Activated T-cell treated with anti-CD3 and anti-CD28 coated beads, Interleukin-2, amount 50 U/mL, for 4 hours (primary cell): ENCODE measurements at regions not wholly inside any gene's neighbourhood (a gene's known extent, or its start where the extent isn't known, plus 50 kb on each side); places are given as distances from the start of the nearest gene placed in this dataset.

Experiments
- ATAC-seq, 2 donors: fragments of 200-7000 bp; cut with Tn5 transposase; one replicate each; pipeline ENCODE4 v1.10.0; 2021
- DNase-seq: peaks from one replicate; pipeline ENCODE4 v3.0.0-alpha.2; 2020
- H3K27me3 Mint-ChIP-seq: one replicate; pipeline ENCODE4 v1.8.0; 2021; ENCODE audit warnings: low read depth, mixed read lengths
- H3K36me3 Mint-ChIP-seq: one replicate; pipeline ENCODE4 v1.8.0; 2022; ENCODE audit warnings: mixed read lengths; ENCODE audit not compliant: insufficient read depth
- H3K4me1 Mint-ChIP-seq: one replicate; pipeline ENCODE4 v1.8.0; 2021; ENCODE audit warnings: low read depth, mixed read lengths
- H3K4me3 Mint-ChIP-seq: one replicate; pipeline ENCODE4 v1.8.0; 2021; ENCODE audit warnings: mild to moderate bottlenecking, moderate library complexity, mixed read lengths
- H3K9me3 Mint-ChIP-seq: one replicate; pipeline ENCODE4 v1.8.0; 2021; ENCODE audit warnings: mixed read lengths

DNA sequence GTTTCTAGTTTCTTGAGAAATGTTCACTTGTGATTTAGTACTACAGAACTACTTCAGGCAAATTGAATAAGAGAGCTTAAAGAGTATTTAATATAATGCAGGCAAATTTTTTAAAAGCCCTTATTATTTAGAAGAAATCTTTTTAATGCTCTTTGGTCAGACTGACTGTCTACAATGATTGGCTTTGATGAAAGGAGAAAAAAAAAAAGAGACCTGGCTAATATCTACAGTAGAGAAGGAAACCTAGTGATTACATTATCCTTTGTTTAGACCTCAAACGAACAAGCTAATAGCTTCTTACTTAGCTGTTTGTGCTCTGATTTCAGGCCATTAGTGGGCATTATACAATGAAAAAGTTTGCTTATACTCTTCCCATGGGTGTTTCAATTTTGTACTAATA lies 1043.1 kb downstream of the JRKL start:
- H3K9me3 Mint-ChIP-seq, result peaks cover 12% of the 10 kb centered on the region
- H3K36me3 Mint-ChIP-seq, result no peaks in the 10 kb centered on the region
- H3K27me3 Mint-ChIP-seq, result no peaks in the 10 kb centered on the region
- ATAC-seq (no peak), DNase-seq (no peak)
- no peaks in the 10 kb centered on the region for H3K4me1 Mint-ChIP-seq
- no peak overlapping the region for H3K4me3 Mint-ChIP-seq

DNA sequence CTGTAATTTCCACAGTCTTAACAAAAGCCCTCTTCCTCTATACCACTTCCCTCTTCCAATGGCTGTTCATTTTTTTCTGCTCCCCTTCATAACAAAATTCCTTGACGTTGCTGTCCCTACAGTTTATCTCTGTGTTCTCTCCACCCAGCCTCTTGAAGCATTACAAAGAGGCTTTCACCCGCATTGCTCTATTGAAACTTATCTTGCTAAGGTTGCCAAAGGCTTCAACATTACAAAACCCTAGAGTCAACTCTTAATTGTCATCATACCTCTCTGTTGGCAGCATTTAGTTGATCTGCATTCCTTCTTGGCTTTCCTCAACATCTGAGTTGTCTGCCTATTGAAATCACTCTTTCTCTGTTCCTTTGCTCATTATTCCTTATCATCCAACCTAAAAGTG lies 1055.7 kb downstream of the JRKL start:
- DNase-seq, result no peak
- no peak overlapping the region for H3K4me3 Mint-ChIP-seq
- ATAC-seq, result no peak
- H3K9me3 Mint-ChIP-seq, result peaks cover 9% of the 10 kb centered on the region
- H3K27me3 Mint-ChIP-seq, result no peaks in the 10 kb centered on the region
- no peaks in the 10 kb centered on the region for H3K36me3 Mint-ChIP-seq
- H3K4me1 Mint-ChIP-seq, result no peaks in the 10 kb centered on the region

GRCh38 chr11:97451441-97451840 lies 1061.6 kb downstream of the JRKL start:
- Mint-ChIP-seq H3K9me3 (peaks cover 7% of the 10 kb centered on the region), H3K27me3 (no peaks in the 10 kb centered on the region)
- no peak for ATAC-seq

GRCh38 chr11:97454988-97455387 lies 1065.2 kb downstream of the JRKL start:
- Mint-ChIP-seq H3K36me3 (no peaks in the 10 kb centered on the region), H3K9me3 (peaks cover 10% of the 10 kb centered on the region), H3K4me3 (no peak overlapping the region), H3K27me3 (no peaks in the 10 kb centered on the region), H3K4me1 (no peaks in the 10 kb centered on the region)
- ATAC-seq (no peak), DNase-seq (no peak)

More at GRCh38 chr11:97451441-97451840, 1061.6 kb downstream of the JRKL start:
- DNase-seq, result no peak
- no peaks in the 10 kb centered on the region for H3K4me1 Mint-ChIP-seq
- H3K4me3 Mint-ChIP-seq, result no peak overlapping the region
- no peaks in the 10 kb centered on the region for H3K36me3 Mint-ChIP-seq

- Mint-ChIP-seq H3K4me1 (no peaks in the 10 kb centered on the region), H3K36me3 (no peaks in the 10 kb centered on the region), H3K27me3 (no peaks in the 10 kb centered on the region), H3K9me3 (peaks cover 25% of the 10 kb centered on the region), H3K4me3 (no peak overlapping the region)
- no peak for ATAC-seq
- DNase-seq, result no peak
These were observed 1070.3 kb downstream of the JRKL start for GRCh38 chr11:97460091-97460490.

DNA sequence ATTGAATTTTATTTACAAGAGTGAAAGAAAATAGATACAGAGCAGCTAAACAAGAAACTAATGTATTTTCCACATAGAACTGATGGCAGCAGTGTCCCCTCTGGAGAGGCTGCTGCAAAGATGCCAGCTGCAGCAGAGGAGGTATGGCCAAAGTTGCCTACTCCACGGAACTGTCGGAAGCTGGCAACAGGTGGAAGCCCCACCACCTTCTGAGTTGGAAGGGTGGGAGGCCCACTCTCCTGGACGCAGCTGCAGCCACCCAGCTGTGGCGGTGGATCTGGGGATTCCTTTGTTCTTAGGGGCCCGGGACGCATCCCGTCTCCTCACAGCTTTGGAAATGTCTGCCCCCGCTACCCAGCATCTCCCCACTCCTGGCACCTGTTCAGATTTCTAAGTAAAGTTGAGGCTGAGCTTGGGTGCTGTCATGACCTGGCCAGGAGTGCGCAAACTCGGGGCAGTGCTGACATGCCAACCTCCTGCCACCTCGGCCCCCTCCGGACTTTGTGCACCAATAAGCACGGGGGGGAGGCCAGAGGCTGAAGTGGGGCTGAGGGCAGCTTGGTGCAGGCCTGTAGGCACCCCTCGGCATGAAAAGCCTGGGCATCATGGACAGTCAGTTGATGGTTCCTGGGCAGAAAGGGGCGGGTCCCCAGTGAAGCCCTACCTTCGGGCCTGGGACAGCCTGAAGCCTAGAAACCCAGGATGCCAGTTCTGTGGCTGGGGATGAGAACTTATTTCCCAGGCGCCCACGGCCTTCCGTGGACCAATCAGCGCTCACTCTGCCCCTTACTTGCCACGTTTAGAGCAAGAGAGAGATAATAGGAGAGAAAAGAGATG lies 1071.4 kb downstream of the JRKL start:
- Mint-ChIP-seq H3K27me3 (no peaks in the 10 kb centered on the region), H3K9me3 (peaks cover 22% of the 10 kb centered on the region), H3K36me3 (no peaks in the 10 kb centered on the region), H3K4me3 (no peak overlapping the region), H3K4me1 (no peaks in the 10 kb centered on the region)
- no peak for DNase-seq
- no peak for ATAC-seq

- Mint-ChIP-seq H3K27me3 (no peaks in the 10 kb centered on the region), H3K9me3 (peaks cover 22% of the 10 kb centered on the region), H3K36me3 (no peaks in the 10 kb centered on the region), H3K4me3 (no peak overlapping the region), H3K4me1 (no peaks in the 10 kb centered on the region)
- DNase-seq (no peak), ATAC-seq (no peak)
These were observed 1072.1 kb downstream of the JRKL start for GRCh38 chr11:97461934-97462333.

DNA sequence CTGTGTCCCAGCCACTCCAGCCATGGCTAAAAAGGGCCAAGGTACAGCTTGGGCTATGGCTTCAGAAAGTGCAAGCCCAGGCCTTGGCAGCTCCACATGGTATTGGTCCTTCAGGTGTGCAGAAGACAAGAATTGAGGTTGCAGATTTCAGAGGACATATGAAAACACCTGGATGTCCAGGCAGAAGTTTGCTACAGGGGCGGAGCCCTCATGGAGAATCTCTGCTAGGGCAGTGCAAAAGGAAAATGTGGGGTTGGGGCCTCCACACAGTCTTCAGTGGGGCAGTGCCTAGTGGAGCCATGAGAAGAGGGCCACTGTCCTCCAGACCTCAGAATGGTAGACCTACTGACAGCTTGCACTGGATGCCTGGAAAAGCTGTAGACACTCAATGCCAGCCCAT lies 1074.1 kb downstream of the JRKL start:
- Mint-ChIP-seq H3K4me1 (no peaks in the 10 kb centered on the region), H3K9me3 (peaks cover 26% of the 10 kb centered on the region), H3K36me3 (no peaks in the 10 kb centered on the region), H3K4me3 (no peak overlapping the region), H3K27me3 (no peaks in the 10 kb centered on the region)
- ATAC-seq (no peak), DNase-seq (no peak)

GRCh38 chr11:97471480-97471879 lies 1081.7 kb downstream of the JRKL start:
- Mint-ChIP-seq H3K4me3 (no peak overlapping the region), H3K9me3 (peaks cover 43% of the 10 kb centered on the region), H3K36me3 (no peaks in the 10 kb centered on the region), H3K27me3 (no peaks in the 10 kb centered on the region), H3K4me1 (no peaks in the 10 kb centered on the region)
- DNase-seq (no peak), ATAC-seq (no peak)

DNA sequence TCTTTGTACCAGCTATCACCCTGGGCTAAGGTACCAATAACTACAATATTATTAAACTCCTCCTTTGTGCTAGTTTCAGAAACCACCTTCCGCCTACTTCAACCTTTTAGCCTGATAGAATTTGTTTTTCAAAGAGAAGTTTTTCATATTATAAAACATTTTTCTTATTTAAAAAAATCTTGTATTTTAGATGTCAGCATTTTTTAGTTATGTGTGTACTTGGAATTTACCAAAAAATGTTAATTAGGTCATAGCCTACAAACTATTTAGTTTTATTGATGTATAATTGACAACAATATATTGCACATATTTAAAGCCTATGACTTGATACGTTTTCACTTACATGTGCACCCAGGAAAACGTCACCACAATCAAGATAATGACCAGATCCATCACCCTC lies 1097.6 kb downstream of the JRKL start:
- Mint-ChIP-seq H3K4me1 (no peaks in the 10 kb centered on the region), H3K4me3 (no peak overlapping the region), H3K27me3 (no peaks in the 10 kb centered on the region), H3K9me3 (peaks cover 30% of the 10 kb centered on the region), H3K36me3 (no peaks in the 10 kb centered on the region)
- ATAC-seq, result no peak
- DNase-seq, result no peak

DNA sequence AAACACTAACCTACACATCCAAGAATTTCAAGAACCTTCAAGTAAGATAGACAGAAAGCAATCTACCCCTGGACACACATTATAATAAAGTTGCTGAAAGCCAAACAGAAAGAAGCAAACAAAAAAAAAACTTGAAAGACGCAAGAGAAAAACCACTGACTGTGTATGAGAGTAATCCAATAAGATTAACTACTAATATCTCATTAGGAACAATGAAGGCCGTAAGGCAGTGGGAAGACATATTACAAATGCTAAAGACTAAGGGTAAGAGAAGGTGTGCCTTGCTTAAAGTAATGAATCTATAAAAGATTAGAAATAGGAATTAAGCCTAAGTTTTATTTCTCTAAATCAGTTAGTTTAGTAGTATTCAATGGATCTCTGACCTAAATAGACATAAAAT lies 1109.1 kb downstream of the JRKL start:
- no peaks in the 10 kb centered on the region for H3K27me3 Mint-ChIP-seq
- H3K4me3 Mint-ChIP-seq, result no peak overlapping the region
- ATAC-seq (no peak), DNase-seq (no peak)
- H3K9me3 Mint-ChIP-seq, result peaks cover 22% of the 10 kb centered on the region
- H3K36me3 Mint-ChIP-seq, result no peaks in the 10 kb centered on the region
- no peaks in the 10 kb centered on the region for H3K4me1 Mint-ChIP-seq

DNA sequence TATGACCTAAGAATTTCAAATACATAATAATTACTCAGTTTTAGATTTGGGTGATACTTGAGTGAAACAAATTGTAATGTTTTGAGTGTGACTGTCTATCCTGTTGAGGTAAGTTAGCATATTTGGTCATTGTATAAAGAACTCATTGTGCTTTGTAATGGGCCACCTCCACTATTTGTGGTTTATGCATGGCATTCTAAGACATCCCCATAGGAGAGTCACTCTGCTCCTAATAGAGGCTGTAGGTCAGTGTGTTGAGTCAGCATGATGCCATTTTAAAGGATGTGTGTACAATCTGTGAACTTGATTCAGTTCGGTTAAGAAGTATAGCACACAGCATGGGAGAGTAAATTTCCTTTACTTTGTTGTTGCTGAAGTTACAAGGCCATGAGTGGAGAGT lies 1112.4 kb downstream of the JRKL start:
- Mint-ChIP-seq H3K4me3 (no peak overlapping the region), H3K4me1 (no peaks in the 10 kb centered on the region), H3K27me3 (no peaks in the 10 kb centered on the region), H3K36me3 (no peaks in the 10 kb centered on the region), H3K9me3 (peaks cover 22% of the 10 kb centered on the region)
- ATAC-seq (no peak), DNase-seq (no peak)

- no peaks in the 10 kb centered on the region for H3K27me3 Mint-ChIP-seq
- no peak for ATAC-seq
These were observed 1116.4 kb downstream of the JRKL start for GRCh38 chr11:97506076-97506759.

GRCh38 chr11:97514446-97514845 lies 1124.6 kb downstream of the JRKL start:
- DNase-seq, result no peak
- H3K36me3 Mint-ChIP-seq, result no peaks in the 10 kb centered on the region
- H3K9me3 Mint-ChIP-seq, result peaks cover 19% of the 10 kb centered on the region
- no peaks in the 10 kb centered on the region for H3K4me1 Mint-ChIP-seq
- no peaks in the 10 kb centered on the region for H3K27me3 Mint-ChIP-seq
- no peak for ATAC-seq
- H3K4me3 Mint-ChIP-seq, result no peak overlapping the region

More at GRCh38 chr11:97506076-97506759, 1116.4 kb downstream of the JRKL start:
- H3K9me3 Mint-ChIP-seq, result peaks cover 19% of the 10 kb centered on the region
- DNase-seq, result no peak
- H3K4me1 Mint-ChIP-seq, result no peaks in the 10 kb centered on the region
- no peaks in the 10 kb centered on the region for H3K36me3 Mint-ChIP-seq
- H3K4me3 Mint-ChIP-seq, result no peak overlapping the region

GRCh38 chr11:97516688-97517087 lies 1126.9 kb downstream of the JRKL start:
- ATAC-seq (no peak), DNase-seq (no peak)
- Mint-ChIP-seq H3K4me1 (no peaks in the 10 kb centered on the region), H3K27me3 (no peaks in the 10 kb centered on the region), H3K9me3 (peaks cover 20% of the 10 kb centered on the region), H3K4me3 (no peak overlapping the region), H3K36me3 (no peaks in the 10 kb centered on the region)
